Skeletal muscle tissue (tissue), 3 donors: ENCODE measurements at regions not wholly inside any gene's neighbourhood (a gene's known extent, or its start where the extent isn't known, plus 50 kb on each side); places are given as distances from the start of the nearest gene placed in this dataset.

Experiments used
- H3K27ac ChIP-seq: one replicate; pipeline ENCODE4 v1.7.0; 2013; ENCODE audit warnings: mild to moderate bottlenecking, low read depth, low read length, inconsistent platforms
- H3K27me3 ChIP-seq, 3 donors: one replicate each; pipeline ENCODE4 v1.7.0; 2013; ENCODE audit warnings: low read length in 3 of 3; ENCODE audit not compliant: control insufficient read depth in 3 of 3, insufficient read depth in 3 of 3
- H3K36me3 ChIP-seq, 3 donors: one replicate each; pipeline ENCODE4 v1.7.0; 2013; ENCODE audit warnings: low read length in 3 of 3; ENCODE audit not compliant: control insufficient read depth in 3 of 3, insufficient read depth in 3 of 3
- H3K4me1 ChIP-seq, 3 donors: one replicate each; pipeline ENCODE4 v1.7.0; 2013; ENCODE audit warnings: low read length in 3 of 3, mild to moderate bottlenecking in 3 of 3; ENCODE audit not compliant: control insufficient read depth in 3 of 3, insufficient read depth in 3 of 3
- H3K4me3 ChIP-seq, 3 donors: one replicate each; pipeline ENCODE4 v1.7.0; 2013; ENCODE audit warnings: low read length in 3 of 3
- H3K9ac ChIP-seq, 3 donors: one replicate each; pipeline ENCODE4 v1.7.0; 2013; ENCODE audit warnings: low read length in 3 of 3, mild to moderate bottlenecking in 3 of 3, moderate library complexity in 2 of 3, low read depth in 1 of 3
- H3K9me3 ChIP-seq, 3 donors: one replicate each; pipeline ENCODE4 v1.7.0; 2013; ENCODE audit warnings: low read length in 3 of 3; ENCODE audit not compliant: control insufficient read depth in 3 of 3
- donor health status: Osteomylitis.

GRCh38 chr4:30901461-30902451 is 181.6 kb downstream of the PCDH7 start:
- Histone ChIP-seq H3K27ac (no peak overlapping the region), H3K9me3 (no peaks in the 10 kb centered on the region), H3K36me3 (no peaks in the 10 kb centered on the region), H3K4me1 (no peaks in the 10 kb centered on the region), H3K27me3 (no peaks in the 10 kb centered on the region), H3K9ac (no peak overlapping the region), H3K4me3 (no peak overlapping the region)

- no peak overlapping the region for H3K27ac ChIP-seq
- no peak overlapping the region for H3K9ac ChIP-seq
- H3K4me1 ChIP-seq = no peaks in the 10 kb centered on the region
- H3K9me3 ChIP-seq = no peaks in the 10 kb centered on the region
- no peak overlapping the region for H3K4me3 ChIP-seq
- H3K27me3 ChIP-seq = no peaks in the 10 kb centered on the region
- no peaks in the 10 kb centered on the region for H3K36me3 ChIP-seq
Observed at GRCh38 chr4:30903502-30904214, 183.5 kb downstream of the PCDH7 start.

GRCh38 chr4:30904215-30904555 is 184.0 kb downstream of the PCDH7 start:
- Histone ChIP-seq H3K27me3 (no peaks in the 10 kb centered on the region), H3K4me3 (no peak overlapping the region), H3K27ac (no peak overlapping the region), H3K9ac (no peak overlapping the region), H3K9me3 (no peaks in the 10 kb centered on the region), H3K4me1 (no peaks in the 10 kb centered on the region), H3K36me3 (no peaks in the 10 kb centered on the region)

GRCh38 chr4:30904588-30904987 is 184.4 kb downstream of the PCDH7 start:
- H3K9me3 ChIP-seq = no peaks in the 10 kb centered on the region
- no peak overlapping the region for H3K9ac ChIP-seq
- H3K4me3 ChIP-seq = no peak overlapping the region
- no peaks in the 10 kb centered on the region for H3K27me3 ChIP-seq
- no peak overlapping the region for H3K27ac ChIP-seq
- no peaks in the 10 kb centered on the region for H3K4me1 ChIP-seq
- H3K36me3 ChIP-seq = no peaks in the 10 kb centered on the region

GRCh38 chr4:30912098-30912714 is 192.0 kb downstream of the PCDH7 start:
- Histone ChIP-seq H3K9ac (no peak overlapping the region), H3K4me3 (no peak overlapping the region), H3K27me3 (no peaks in the 10 kb centered on the region), H3K9me3 (no peaks in the 10 kb centered on the region), H3K4me1 (no peaks in the 10 kb centered on the region), H3K27ac (no peak overlapping the region), H3K36me3 (no peaks in the 10 kb centered on the region)

GRCh38 chr4:30916337-30917274 is 196.4 kb downstream of the PCDH7 start:
- H3K27me3 ChIP-seq = no peaks in the 10 kb centered on the region
- H3K36me3 ChIP-seq = no peaks in the 10 kb centered on the region
- H3K9me3 ChIP-seq = no peaks in the 10 kb centered on the region
- no peak overlapping the region for H3K27ac ChIP-seq
- H3K9ac ChIP-seq = no peak overlapping the region
- no peaks in the 10 kb centered on the region for H3K4me1 ChIP-seq
- no peak overlapping the region for H3K4me3 ChIP-seq

- Histone ChIP-seq H3K9me3 (no peaks in the 10 kb centered on the region), H3K36me3 (no peaks in the 10 kb centered on the region), H3K27me3 (no peaks in the 10 kb centered on the region), H3K9ac (no peak overlapping the region), H3K27ac (no peak overlapping the region), H3K4me1 (no peaks in the 10 kb centered on the region), H3K4me3 (no peak overlapping the region)
Observed at GRCh38 chr4:30917946-30918345, 197.8 kb downstream of the PCDH7 start.

- no peaks in the 10 kb centered on the region for H3K9me3 ChIP-seq
- no peak overlapping the region for H3K27ac ChIP-seq
- H3K9ac ChIP-seq = no peak overlapping the region
- H3K4me1 ChIP-seq = no peaks in the 10 kb centered on the region
- H3K27me3 ChIP-seq = no peaks in the 10 kb centered on the region
- no peaks in the 10 kb centered on the region for H3K36me3 ChIP-seq
- H3K4me3 ChIP-seq = no peak overlapping the region
Observed at GRCh38 chr4:30919458-30919857, 199.3 kb downstream of the PCDH7 start.

- no peaks in the 10 kb centered on the region for H3K4me1 ChIP-seq
- no peak overlapping the region for H3K27ac ChIP-seq
- no peaks in the 10 kb centered on the region for H3K36me3 ChIP-seq
- no peak overlapping the region for H3K4me3 ChIP-seq
- H3K27me3 ChIP-seq = no peaks in the 10 kb centered on the region
- H3K9me3 ChIP-seq = no peaks in the 10 kb centered on the region
- H3K9ac ChIP-seq = no peak overlapping the region
Observed at GRCh38 chr4:30920043-30920442, 199.9 kb downstream of the PCDH7 start.
